Hematopoietic multipotent progenitor cell treated with erythropoietin and hydrocortisone succinate and interleukin-3 and kit ligand, for 8 days (in vitro differentiated cells): ENCODE measurements at regions not wholly inside any gene's neighbourhood (a gene's known extent, or its start where the extent isn't known, plus 50 kb on each side); places are given as distances from the start of the nearest gene placed in this dataset.

Experiments used
- DNase-seq: peaks from one replicate; pipeline ENCODE4 v3.0.0-alpha.2; 2015

- no peak for DNase-seq
Observed at GRCh38 chr13:108360139-108360538, 90.6 kb downstream of the TNFSF13B start.

GRCh38 chr13:108361769-108362168 lies 92.3 kb downstream of the TNFSF13B start:
- no peak for DNase-seq

GRCh38 chr13:108363666-108364065 lies 94.1 kb downstream of the TNFSF13B start:
- no peak for DNase-seq

GRCh38 chr13:108365255-108365654 lies 95.7 kb downstream of the TNFSF13B start:
- DNase-seq: no peak

- no peak for DNase-seq
Observed at GRCh38 chr13:108368250-108368905, 98.9 kb downstream of the TNFSF13B start.

- no peak for DNase-seq
Observed at GRCh38 chr13:108369412-108369811, 99.9 kb downstream of the TNFSF13B start.

GRCh38 chr13:108375034-108375433 lies 105.5 kb downstream of the TNFSF13B start:
- no peak for DNase-seq

GRCh38 chr13:108375772-108376171 lies 106.3 kb downstream of the TNFSF13B start:
- no peak for DNase-seq

- no peak for DNase-seq
Observed at GRCh38 chr13:108376308-108376707, 106.8 kb downstream of the TNFSF13B start.

- no peak for DNase-seq
Observed at GRCh38 chr13:108377646-108378206, 108.2 kb downstream of the TNFSF13B start.

- no peak for DNase-seq
Observed at GRCh38 chr13:108383667-108384066, 114.1 kb downstream of the TNFSF13B start.

GRCh38 chr13:108387156-108387555 lies 117.6 kb downstream of the TNFSF13B start:
- no peak for DNase-seq

GRCh38 chr13:108402850-108403249 lies 133.3 kb downstream of the TNFSF13B start:
- no peak for DNase-seq

GRCh38 chr13:108407495-108407894 lies 138.0 kb downstream of the TNFSF13B start:
- no peak for DNase-seq

- DNase-seq: no peak
Observed at GRCh38 chr13:108408672-108409071, 139.2 kb downstream of the TNFSF13B start.

GRCh38 chr13:108409730-108410129 lies 140.2 kb downstream of the TNFSF13B start:
- no peak for DNase-seq

GRCh38 chr13:108419768-108420167 lies 150.2 kb downstream of the TNFSF13B start:
- no peak for DNase-seq

GRCh38 chr13:108425056-108425455 lies 155.5 kb downstream of the TNFSF13B start:
- no peak for DNase-seq

- no peak for DNase-seq
Observed at GRCh38 chr13:108426893-108427292, 157.4 kb downstream of the TNFSF13B start.

GRCh38 chr13:108427355-108427754 lies 157.8 kb downstream of the TNFSF13B start:
- DNase-seq: no peak

GRCh38 chr13:108428691-108429090 lies 159.2 kb downstream of the TNFSF13B start:
- no peak for DNase-seq

- DNase-seq: no peak
Observed at GRCh38 chr13:108433976-108434755, 164.6 kb downstream of the TNFSF13B start.

- DNase-seq: no peak
Observed at GRCh38 chr13:108435393-108436149, 166.1 kb downstream of the TNFSF13B start.
